Brain microvascular endothelial cell (primary cell): ENCODE measurements at regions not wholly inside any gene's neighbourhood (a gene's known extent, or its start where the extent isn't known, plus 50 kb on each side); places are given as distances from the start of the nearest gene placed in this dataset.
"Not testable (repeated sequence)": the region's sequence is repeated elsewhere in the genome, so short reads cannot be mapped to it uniquely, and the experiment has no call there.

Experiments used
- DNase-seq: peaks from one replicate; pipeline ENCODE4 v3.0.0-alpha.2; 2020
- H3K27ac ChIP-seq: fragments of 250-450 bp; sonication (Bioruptor Pico); 2 replicates; pipeline ENCODE4 v1.5.1; 2020; ENCODE audit warnings: mild to moderate bottlenecking, moderate library complexity
- H3K27me3 ChIP-seq: fragments of 250-450 bp; sonication (Bioruptor Pico); replicated peaks from 2 replicates; pipeline ENCODE4 v1.5.1; 2020; ENCODE audit warnings: mild to moderate bottlenecking
- H3K36me3 ChIP-seq: fragments of 250-450 bp; sonication (Bioruptor Pico); replicated peaks from 2 replicates; pipeline ENCODE4 v1.5.1; 2020; ENCODE audit warnings: mild to moderate bottlenecking
- H3K4me3 ChIP-seq: 2 replicates; pipeline ENCODE4 v1.5.1; 2011; ENCODE audit warnings: low read depth, mild to moderate bottlenecking, control low read depth, low read length, moderate library complexity
- in situ Hi-C: cut with HindIII; loops from 2 replicates; pipeline ENCODE4 v1.10.0; 2017; ENCODE audit warnings: low sequenced_read_pairs, low pct_ligation_motif_present
- TF ChIP-seq, protein P1 (sequence below): IDR thresholded peaks from 2 replicates; pipeline ENCODE4 v1.5.1; 2011; ENCODE audit warnings: low read depth, mild to moderate bottlenecking, moderate library complexity, low read length, control low read depth, inconsistent platforms; ENCODE audit errors: missing control alignments

DNA sequence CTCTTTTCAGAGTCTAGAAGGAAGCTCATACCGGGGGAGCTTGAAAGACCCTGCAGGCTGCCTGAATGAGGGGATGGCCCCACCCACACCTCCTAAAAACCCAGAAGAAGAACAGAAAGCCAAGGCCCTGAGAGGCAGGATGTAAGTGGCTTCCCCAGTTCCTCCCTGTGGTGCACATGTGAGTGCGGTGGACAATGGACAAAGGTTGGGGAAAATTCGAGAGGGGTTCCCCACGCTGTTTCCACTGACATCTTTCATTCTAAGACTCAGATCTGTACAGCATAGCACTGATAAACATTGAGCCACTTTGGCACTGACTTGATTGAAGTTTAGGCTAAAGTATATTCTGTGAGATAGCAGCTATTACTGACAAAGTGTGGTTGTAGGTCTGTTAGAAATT, 79.5 kb upstream of the UMPS start:
- H3K27me3 ChIP-seq = no peaks in the 10 kb centered on the region
- in situ Hi-C loops = no loop called here
- DNase-seq = no peak
- no peaks in the 10 kb centered on the region for H3K36me3 ChIP-seq
- H3K4me3 ChIP-seq = no peak overlapping the region
- TF ChIP-seq, protein P1, sequence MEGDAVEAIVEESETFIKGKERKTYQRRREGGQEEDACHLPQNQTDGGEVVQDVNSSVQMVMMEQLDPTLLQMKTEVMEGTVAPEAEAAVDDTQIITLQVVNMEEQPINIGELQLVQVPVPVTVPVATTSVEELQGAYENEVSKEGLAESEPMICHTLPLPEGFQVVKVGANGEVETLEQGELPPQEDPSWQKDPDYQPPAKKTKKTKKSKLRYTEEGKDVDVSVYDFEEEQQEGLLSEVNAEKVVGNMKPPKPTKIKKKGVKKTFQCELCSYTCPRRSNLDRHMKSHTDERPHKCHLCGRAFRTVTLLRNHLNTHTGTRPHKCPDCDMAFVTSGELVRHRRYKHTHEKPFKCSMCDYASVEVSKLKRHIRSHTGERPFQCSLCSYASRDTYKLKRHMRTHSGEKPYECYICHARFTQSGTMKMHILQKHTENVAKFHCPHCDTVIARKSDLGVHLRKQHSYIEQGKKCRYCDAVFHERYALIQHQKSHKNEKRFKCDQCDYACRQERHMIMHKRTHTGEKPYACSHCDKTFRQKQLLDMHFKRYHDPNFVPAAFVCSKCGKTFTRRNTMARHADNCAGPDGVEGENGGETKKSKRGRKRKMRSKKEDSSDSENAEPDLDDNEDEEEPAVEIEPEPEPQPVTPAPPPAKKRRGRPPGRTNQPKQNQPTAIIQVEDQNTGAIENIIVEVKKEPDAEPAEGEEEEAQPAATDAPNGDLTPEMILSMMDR = no peak
- H3K27ac ChIP-seq = no peak overlapping the region

- H3K27me3 ChIP-seq, H3K36me3 ChIP-seq, H3K4me3 ChIP-seq, in situ Hi-C loops, DNase-seq, H3K27ac ChIP-seq: not testable (repeated sequence)
Measured at GRCh38 chr3:124651416-124651815, 78.8 kb upstream of the UMPS start.

- H3K27ac ChIP-seq = no peak overlapping the region
- H3K36me3 ChIP-seq = no peaks in the 10 kb centered on the region
- in situ Hi-C loops = no loop called here
- no peak overlapping the region for H3K4me3 ChIP-seq
- DNase-seq = no peak
- TF ChIP-seq, protein P1 = no peak
- no peaks in the 10 kb centered on the region for H3K27me3 ChIP-seq
Measured at GRCh38 chr3:124652009-124652408, 78.2 kb upstream of the UMPS start.

DNA sequence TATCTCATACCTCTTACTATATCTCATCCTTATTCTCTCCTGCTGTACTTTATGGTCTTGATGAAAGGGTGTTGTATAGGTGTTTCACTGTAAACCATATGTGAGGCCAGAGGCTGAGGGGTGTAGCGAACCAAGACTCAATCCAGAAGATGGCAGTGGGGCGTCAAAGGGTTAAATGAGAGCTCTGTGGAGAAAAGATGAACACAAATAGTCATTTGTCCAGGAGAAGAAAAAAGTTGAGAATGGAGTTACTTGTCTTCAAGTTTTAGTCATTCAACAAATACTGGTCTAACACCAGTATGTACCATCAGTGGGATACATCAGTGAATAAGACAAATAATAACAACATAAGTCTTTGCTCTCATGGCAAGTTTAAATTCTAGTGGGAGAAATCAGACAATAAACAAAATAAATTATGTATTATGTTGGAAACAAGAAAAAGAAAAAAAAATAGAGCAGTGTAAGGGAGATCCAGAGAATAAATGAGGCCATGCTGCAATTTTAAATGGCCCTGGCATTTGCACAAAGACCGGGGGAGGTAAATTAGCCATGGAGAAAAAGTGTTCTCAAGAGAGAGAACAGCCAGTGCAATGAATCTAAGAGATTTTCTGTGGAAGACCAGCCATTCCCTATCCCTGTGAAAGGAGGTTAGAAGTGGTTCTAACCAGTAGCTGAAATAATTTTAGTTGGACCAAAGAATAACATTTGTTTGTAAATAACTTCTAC, 77.0 kb upstream of the UMPS start:
- TF ChIP-seq, protein P1 = no peak
- Histone ChIP-seq H3K27me3 (no peaks in the 10 kb centered on the region), H3K36me3 (no peaks in the 10 kb centered on the region), H3K4me3 (no peak overlapping the region), H3K27ac (no peak overlapping the region)
- no peak for DNase-seq
- in situ Hi-C loops = no loop called here

GRCh38 chr3:124653797-124654469, 76.3 kb upstream of the UMPS start:
- Histone ChIP-seq H3K27ac (no peak overlapping the region), H3K36me3 (no peaks in the 10 kb centered on the region), H3K27me3 (no peaks in the 10 kb centered on the region), H3K4me3 (no peak overlapping the region)
- in situ Hi-C loops = no loop called here
- DNase-seq = no peak
- TF ChIP-seq, protein P1 = no peak

DNA sequence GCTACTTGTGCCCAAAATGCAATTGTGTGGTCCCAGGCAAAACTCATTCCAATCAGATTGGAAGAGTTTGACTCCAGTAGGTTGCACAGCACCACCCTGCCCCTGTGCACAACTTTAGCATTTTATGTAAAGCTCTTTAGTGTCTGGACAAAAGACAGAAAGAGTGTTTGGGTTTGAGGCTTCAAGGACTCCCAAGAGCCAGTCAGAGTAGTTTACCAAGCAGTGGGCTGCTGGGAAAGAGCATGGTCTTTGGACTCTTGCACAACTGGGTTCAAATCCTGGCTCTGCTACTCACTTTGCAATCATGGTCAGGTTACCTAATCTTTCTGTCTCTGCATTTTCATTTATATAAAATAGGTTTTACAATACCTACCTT, 75.8 kb upstream of the UMPS start:
- Histone ChIP-seq H3K4me3 (no peak overlapping the region), H3K27me3 (no peaks in the 10 kb centered on the region), H3K27ac (no peak overlapping the region), H3K36me3 (no peaks in the 10 kb centered on the region)
- no peak for DNase-seq
- TF ChIP-seq, protein P1 = no peak
- in situ Hi-C loops = no loop called here
